GM12878 (cell line): ENCODE measurements at regions not wholly inside any gene's neighbourhood (a gene's known extent, or its start where the extent isn't known, plus 50 kb on each side); places are given as distances from the start of the nearest gene placed in this dataset.

Experiments used
- ATAC-seq: fragments of 200-7000 bp; cut with Tn5 transposase; 3 replicates; pipeline ENCODE4 v1.9.1; 2020; ENCODE audit warnings: mild to moderate bottlenecking, moderate library complexity
- BruUV-seq: library from RNA; stranded (reverse); fragments of 400-500 nt; replicated peaks from 2 replicates; lab custom pipeline; 2021; lab: Mats Ljungman, UMichigan
- CTCF ChIA-PET: fragments of 300-600 bp; sonication (Branson Sonifier 250); formaldehyde crosslinking; extraction: SDS; loops from one replicate; lab custom pipeline; 2021; ENCODE audit warnings: inconsistent platforms; lab: Yijun Ruan, JAX
- POLR2A ChIA-PET: fragments of 350-600 bp; formaldehyde crosslinking; extraction: SDS; loops from one replicate; lab custom pipeline; 2021; ENCODE audit warnings: inconsistent platforms; lab: Charles Lee
- RAD21 ChIA-PET: fragments of 300-600 bp; sonication (Branson Sonifier 250); formaldehyde crosslinking; loops from one replicate; lab custom pipeline; 2023; ENCODE audit warnings: antibody characterized with exemption; ENCODE audit not compliant: unreplicated experiment; lab: Charles Lee
- SMC1A ChIA-PET: fragments of 300-600 bp; sonication (Branson Sonifier 250); formaldehyde crosslinking; loops from one replicate; lab custom pipeline; 2023; ENCODE audit not compliant: unreplicated experiment, uncharacterized antibody; lab: Charles Lee
- DNase-seq: peaks from one replicate; pipeline ENCODE4 v3.0.0-alpha.2; 2011; ENCODE audit warnings: low read depth, low spot score
- FAIRE-seq: peaks from 3 replicates; lab custom pipeline; 2011; peaks lifted over from hg19 to GRCh38; lab: Jason Lieb, UNC
- H2AFZ ChIP-seq: 2 replicates; pipeline ENCODE4 v1.6.0; 2011; ENCODE audit warnings: low read depth, low read length, control low read depth; ENCODE audit not compliant: control insufficient read depth
- H3K27ac ChIP-seq: 2 replicates; pipeline ENCODE4 v1.5.1; 2011; ENCODE audit warnings: control low read depth; ENCODE audit not compliant: control insufficient read depth, insufficient read depth
- H3K27me3 ChIP-seq, 2 experiments: replicated peaks in 1 of 2; 2 replicates each; pipeline versions ENCODE4 v1.6.0 to v1.6.1; 2011; ENCODE audit warnings: low read length in 1 of 2; ENCODE audit not compliant: control insufficient read depth in 2 of 2, insufficient read depth in 2 of 2
- H3K36me3 ChIP-seq, 2 experiments: 2 replicates each; pipeline ENCODE4 v1.5.1; 2011; ENCODE audit warnings: low read length in 1 of 2; ENCODE audit not compliant: control insufficient read depth in 2 of 2, insufficient read depth in 2 of 2
- H3K4me1 ChIP-seq: 2 replicates; pipeline ENCODE4 v1.6.1; 2011; ENCODE audit warnings: mild to moderate bottlenecking, low read length, moderate library complexity, mixed read lengths; ENCODE audit not compliant: control insufficient read depth, insufficient read depth
- H3K4me2 ChIP-seq: 2 replicates; pipeline ENCODE4 v1.6.0; 2011; ENCODE audit warnings: control low read depth; ENCODE audit not compliant: control insufficient read depth, insufficient read depth
- H3K4me3 ChIP-seq: fragments of 200-600 bp; sonication (generic); 2 replicates; pipeline ENCODE4 v1.5.1; 2016
- H3K79me2 ChIP-seq: 2 replicates; pipeline ENCODE4 v1.6.0; 2011; ENCODE audit warnings: low read length; ENCODE audit not compliant: control insufficient read depth, insufficient read depth
- H3K9ac ChIP-seq: 2 replicates; pipeline ENCODE4 v1.8.0; 2011; ENCODE audit warnings: low read length, control low read depth, mixed read lengths; ENCODE audit not compliant: control insufficient read depth, insufficient read depth
- H3K9me3 ChIP-seq: replicated peaks from 3 replicates; pipeline ENCODE4 v1.5.1; 2011; ENCODE audit warnings: mild to moderate bottlenecking, low read length; ENCODE audit not compliant: control insufficient read depth, insufficient read depth
- H4K20me1 ChIP-seq: 2 replicates; pipeline ENCODE4 v1.6.0; 2011; ENCODE audit not compliant: control insufficient read depth, insufficient read depth
- ASH2L ChIP-seq: fragments of 300-600, 200-600 bp; sonication (generic); IDR thresholded peaks from 2 replicates; pipeline ENCODE4 v1.6.1; 2017; ENCODE audit warnings: low read depth, mild to moderate bottlenecking, borderline replicate concordance
- CBFB ChIP-seq: IDR thresholded peaks from 2 replicates; pipeline ENCODE4 v1.6.1; 2016; ENCODE audit warnings: antibody characterized with exemption, low read depth
- FOXM1 ChIP-seq: IDR thresholded peaks from 2 replicates; pipeline ENCODE4 v1.6.1; 2012; ENCODE audit warnings: low read depth, mild to moderate bottlenecking, inconsistent platforms, low read length, moderate library complexity
- MTA2 ChIP-seq: fragments of 450-650 bp; IDR thresholded peaks from 2 replicates; pipeline ENCODE4 v1.6.1; 2016; ENCODE audit warnings: low read depth, mild to moderate bottlenecking, moderate library complexity
- MTA3 ChIP-seq: IDR thresholded peaks from 2 replicates; pipeline ENCODE4 v1.6.1; 2012; ENCODE audit warnings: low read length, inconsistent platforms, borderline replicate concordance
- MYC ChIP-seq: IDR thresholded peaks from 2 replicates; pipeline ENCODE4 v1.6.1; 2011; ENCODE audit warnings: mild to moderate bottlenecking, low read length, moderate library complexity, inconsistent platforms; ENCODE audit not compliant: insufficient read depth, insufficient replicate concordance, insufficient read length, severe bottlenecking
- NR2C1 ChIP-seq: fragments of 450-650 bp; IDR thresholded peaks from 2 replicates; pipeline ENCODE4 v1.6.1; 2017; ENCODE audit warnings: antibody characterized with exemption, mild to moderate bottlenecking, moderate library complexity
- NRF1 ChIP-seq: conservative IDR thresholded peaks from 2 replicates; pipeline ENCODE4 v1.6.1; 2011; ENCODE audit warnings: mild to moderate bottlenecking, low read depth, low read length, improper control_type of control experiment
- PAX5 ChIP-seq: IDR thresholded peaks from 2 replicates; pipeline ENCODE4 v1.6.1; 2011; ENCODE audit warnings: low read depth, low read length, borderline replicate concordance
- PAX8 ChIP-seq: fragments of 450-650 bp; IDR thresholded peaks from 2 replicates; pipeline ENCODE4 v1.6.1; 2017; ENCODE audit warnings: mild to moderate bottlenecking, moderate library complexity
- RAD21 ChIP-seq: IDR thresholded peaks from 2 replicates; pipeline ENCODE4 v1.6.1; 2011; ENCODE audit warnings: mild to moderate bottlenecking, low read depth, low read length, moderate library complexity; ENCODE audit not compliant: insufficient read depth
- RUNX3 ChIP-seq: IDR thresholded peaks from 2 replicates; pipeline ENCODE4 v1.6.1; 2012; ENCODE audit warnings: low read length, inconsistent platforms
- SMC3 ChIP-seq: IDR thresholded peaks from 2 replicates; pipeline ENCODE4 v1.6.1; 2011; ENCODE audit warnings: low read length, improper control_type of control experiment, borderline replicate concordance
- SPI1 ChIP-seq: IDR thresholded peaks from 2 replicates; pipeline ENCODE4 v1.6.1; 2011; ENCODE audit warnings: low read depth, mild to moderate bottlenecking, low read length, moderate library complexity, borderline replicate concordance; ENCODE audit not compliant: insufficient read depth
- YY1 ChIP-seq: IDR thresholded peaks from 2 replicates; pipeline ENCODE4 v1.6.1; 2011; ENCODE audit warnings: low read depth, mild to moderate bottlenecking, low read length
- ZBED1 ChIP-seq: IDR thresholded peaks from 2 replicates; pipeline ENCODE4 v1.6.1; 2016; ENCODE audit warnings: borderline replicate concordance
- WGBS: methylation state at CpG from one replicate; pipeline ENCODE4 v1.1.6; 2016; ENCODE audit warnings: low lambda C conversion rate; ENCODE audit not compliant: insufficient replicate concordance, insufficient coverage; ENCODE audit errors: missing lambda C conversion rate; 5-methylcytosine and 5-hydroxymethylcytosine counted together
- in situ Hi-C: fragments of 300-500 bp; cut with MboI; formaldehyde crosslinking; loops from 9 replicates; pipeline ENCODE4 v1.14.3; 2018; ENCODE audit warnings: mixed read lengths
- intact Hi-C: fragments of 100-400 bp; cut with micrococcal nuclease; formaldehyde crosslinking; loops from one replicate; pipeline ENCODE4 v1.14.2; 2022; ENCODE audit not compliant: unreplicated experiment
- TF ChIP-seq, protein P1 (sequence below): IDR thresholded peaks from 2 replicates; pipeline ENCODE4 v1.6.1; 2012; ENCODE audit warnings: low read depth, low read length, improper control_type of control experiment

DNA sequence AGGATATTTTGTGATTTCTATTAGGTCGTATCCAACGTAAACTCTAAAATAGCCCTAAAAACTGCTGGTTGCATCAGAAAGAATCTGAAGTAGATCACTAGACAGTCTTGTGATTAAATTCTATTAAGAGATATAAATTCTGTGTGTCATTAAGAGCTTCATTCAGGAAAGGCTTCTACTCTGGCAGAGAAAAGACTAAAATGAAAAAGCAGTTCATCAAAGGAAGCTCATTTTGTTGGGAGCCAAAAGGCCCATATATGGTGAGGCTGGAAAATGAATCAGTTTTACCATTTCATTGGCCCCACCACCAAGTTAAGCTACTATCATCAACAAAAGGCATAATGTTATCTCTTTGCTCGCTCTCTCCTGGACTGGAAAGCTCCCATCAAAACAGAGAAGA lies 261.1 kb downstream of the SATB2 start (continued):
- TF ChIP-seq, protein P1, sequence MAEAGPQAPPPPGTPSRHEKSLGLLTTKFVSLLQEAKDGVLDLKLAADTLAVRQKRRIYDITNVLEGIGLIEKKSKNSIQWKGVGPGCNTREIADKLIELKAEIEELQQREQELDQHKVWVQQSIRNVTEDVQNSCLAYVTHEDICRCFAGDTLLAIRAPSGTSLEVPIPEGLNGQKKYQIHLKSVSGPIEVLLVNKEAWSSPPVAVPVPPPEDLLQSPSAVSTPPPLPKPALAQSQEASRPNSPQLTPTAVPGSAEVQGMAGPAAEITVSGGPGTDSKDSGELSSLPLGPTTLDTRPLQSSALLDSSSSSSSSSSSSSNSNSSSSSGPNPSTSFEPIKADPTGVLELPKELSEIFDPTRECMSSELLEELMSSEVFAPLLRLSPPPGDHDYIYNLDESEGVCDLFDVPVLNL = no peak
- TF ChIP-seq NRF1 = no peak
- no peak for TF ChIP-seq CBFB
- TF ChIP-seq MYC = no peak
- TF ChIP-seq PAX8 = no peak
- no peak for TF ChIP-seq FOXM1
- no peak for TF ChIP-seq MTA2

DNA sequence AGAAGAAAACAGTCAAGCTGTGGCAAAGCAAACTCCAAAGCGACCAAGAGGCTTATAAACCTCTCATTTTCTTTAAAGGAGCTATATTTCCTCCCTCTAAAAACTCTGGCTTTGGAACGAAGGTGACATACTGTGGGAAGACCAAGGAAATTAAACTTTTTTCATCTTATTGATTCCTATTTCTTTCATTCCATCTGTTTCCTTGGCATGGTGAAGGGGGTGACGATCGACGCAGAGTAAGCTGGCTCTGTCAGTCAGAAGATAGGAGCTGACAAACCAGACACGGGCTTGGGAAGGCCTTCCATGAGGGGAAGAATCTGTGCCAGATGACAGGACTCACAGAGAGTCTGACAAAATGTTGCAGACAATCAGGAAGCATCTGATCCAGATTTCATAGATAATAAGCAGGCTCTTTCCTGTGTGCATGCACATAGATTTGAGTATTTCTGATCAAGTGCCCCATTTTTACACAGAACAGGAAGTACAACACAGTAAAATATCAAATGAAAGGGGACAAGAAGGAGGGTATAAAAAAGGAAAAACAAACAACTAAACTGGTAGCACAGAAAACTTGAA lies 261.7 kb downstream of the SATB2 start:
- no peaks in the 10 kb centered on the region for H3K27me3 ChIP-seq
- POLR2A ChIA-PET = interaction anchor here (1.2 kb wide), 1 partner anchor 8 kb away, joined by 8 read pairs; no protein-coding TSS in a partner anchor
- H3K4me3 ChIP-seq = no peak overlapping the region
- CTCF ChIA-PET = interaction anchor here (1.0 to 1.2 kb wide), 2 partner anchors 9 to 10 kb away, joined by 3 to 4 read pairs; no protein-coding TSS in a partner anchor
- intact Hi-C loops (no loop called here), in situ Hi-C loops (no loop called here)
- ATAC-seq (no peak), FAIRE-seq (no peak), DNase-seq (no peak)
- H3K79me2 ChIP-seq = no peaks in the 10 kb centered on the region
- no peaks in the 10 kb centered on the region; the same call in 2 of the 3 replicates for H3K9me3 ChIP-seq
- no peaks in the 10 kb centered on the region for H3K4me1 ChIP-seq
- RAD21 ChIA-PET = interaction anchor here (1.1 kb wide), 1 partner anchor 22 kb away, joined by 3 read pairs; no protein-coding TSS in a partner anchor
- WGBS = 41% methylated on average over 6 of the region's 6 CpGs
- no peak overlapping the region for H2AFZ ChIP-seq
- TF ChIP-seq NR2C1 (no peak), SMC3 (no peak), YY1 (no peak), MTA3 (no peak), ASH2L (no peak), PAX5 (no peak), ZBED1 (no peak), RAD21 (no peak), SPI1 (no peak), RUNX3 (no peak)
- no peaks in the 10 kb centered on the region for H4K20me1 ChIP-seq
- no peaks in the 10 kb centered on the region for H3K36me3 ChIP-seq
- no peak overlapping the region for H3K4me2 ChIP-seq
- no TSS peak for BruUV-seq
- H3K9ac ChIP-seq = no peak overlapping the region
- no peak overlapping the region for H3K27ac ChIP-seq
- SMC1A ChIA-PET = interaction anchor here (1.0 to 2.5 kb wide), 5 partner anchors 9 to 150 kb away, joined by 3 to 11 read pairs (median 6); no protein-coding TSS in a partner anchor
